NCI-H82 treated with DMSO at 0.1 percent for 48 hours (cell line): ENCODE measurements at regions not wholly inside any gene's neighbourhood (a gene's known extent, or its start where the extent isn't known, plus 50 kb on each side); places are given as distances from the start of the nearest gene placed in this dataset.

ENCODE experiments used
- DNase-seq: peaks from one replicate; lab custom pipeline; 2025; ENCODE audit not compliant: unreplicated experiment; lab: John Stamatoyannopoulos, UW

DNA sequence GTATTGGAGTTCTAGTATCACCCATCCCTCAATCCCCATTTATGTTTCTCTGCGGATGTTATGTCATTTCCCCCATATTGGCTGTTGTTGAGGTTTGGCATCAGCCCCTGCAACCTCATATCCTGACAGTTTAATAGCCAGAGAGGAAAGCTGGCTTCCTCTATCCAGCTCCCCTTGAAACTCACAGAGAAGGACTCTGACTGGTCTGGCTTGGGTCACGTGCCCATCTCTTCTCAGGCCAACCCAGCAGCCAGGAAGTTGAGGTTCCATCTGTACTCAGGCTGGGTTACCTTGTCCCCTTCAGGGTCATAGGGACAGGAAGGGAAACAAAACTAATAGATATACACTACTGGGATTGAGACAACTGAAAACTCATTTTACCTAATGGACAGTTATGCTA is 148.0 kb upstream of the SLC14A2 start:
- DNase-seq: no peak

- no peak for DNase-seq
Measured at GRCh38 chr18:45467945-45468344, 147.3 kb upstream of the SLC14A2 start.

DNA sequence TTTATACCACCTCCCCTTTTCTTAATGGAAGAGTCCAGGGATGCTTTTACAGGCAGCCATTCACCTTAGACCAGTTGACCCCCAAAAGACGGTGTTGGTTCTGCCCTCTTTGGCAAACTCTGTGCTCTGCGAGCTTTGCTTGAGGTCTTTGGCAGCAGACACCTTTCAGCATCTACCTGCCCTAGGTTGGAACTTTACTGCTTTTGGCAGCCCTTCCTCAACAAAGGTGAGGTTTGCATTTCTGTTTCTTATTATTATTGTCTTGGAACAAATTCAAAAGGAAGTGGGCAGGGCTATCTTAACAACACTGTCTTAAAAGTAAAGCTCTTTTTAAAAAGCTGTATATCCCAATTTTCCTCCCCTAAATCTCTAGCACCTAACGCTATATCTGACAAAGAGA is 136.4 kb upstream of the SLC14A2 start:
- DNase-seq: no peak

- DNase-seq: no peak
Measured at GRCh38 chr18:45480219-45481015, 134.9 kb upstream of the SLC14A2 start.

DNA sequence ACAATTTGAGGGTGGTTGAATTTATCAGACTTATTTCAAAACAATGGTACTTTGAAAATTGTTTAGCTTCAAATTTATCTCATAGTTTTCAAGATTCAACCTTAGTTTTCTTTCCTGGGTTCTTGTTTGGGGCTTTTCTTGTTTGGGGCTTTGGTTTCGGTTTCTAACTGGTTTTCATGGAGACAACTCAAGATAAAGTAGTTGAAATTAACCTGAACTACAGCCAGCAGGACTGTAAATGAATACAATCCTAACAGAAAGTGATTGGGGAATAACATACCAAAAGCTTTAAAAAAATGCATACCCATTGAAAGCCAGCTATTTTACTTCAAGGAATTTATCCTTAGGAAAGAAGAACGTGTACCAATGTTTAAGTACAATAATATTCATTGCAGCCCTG is 133.5 kb upstream of the SLC14A2 start:
- no peak for DNase-seq

DNA sequence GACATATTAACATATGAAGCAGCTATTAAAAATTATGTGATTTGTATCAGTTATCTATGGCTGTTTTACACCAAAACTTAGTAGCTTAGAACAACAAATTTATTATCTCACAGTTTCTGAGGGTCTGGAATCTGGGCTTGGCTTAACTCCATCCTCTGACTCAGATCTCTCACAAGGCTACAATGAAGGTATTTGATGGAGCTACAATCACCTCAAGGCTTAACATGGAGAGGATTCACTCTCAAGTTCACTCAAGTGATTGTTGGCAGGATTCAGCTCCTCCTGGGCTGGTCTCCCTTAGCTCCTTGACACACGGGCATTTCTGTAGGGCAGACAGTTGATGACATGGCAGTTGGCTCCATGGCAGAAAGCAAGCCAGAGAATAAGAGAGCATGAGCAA is 133.0 kb upstream of the SLC14A2 start:
- no peak for DNase-seq

DNA sequence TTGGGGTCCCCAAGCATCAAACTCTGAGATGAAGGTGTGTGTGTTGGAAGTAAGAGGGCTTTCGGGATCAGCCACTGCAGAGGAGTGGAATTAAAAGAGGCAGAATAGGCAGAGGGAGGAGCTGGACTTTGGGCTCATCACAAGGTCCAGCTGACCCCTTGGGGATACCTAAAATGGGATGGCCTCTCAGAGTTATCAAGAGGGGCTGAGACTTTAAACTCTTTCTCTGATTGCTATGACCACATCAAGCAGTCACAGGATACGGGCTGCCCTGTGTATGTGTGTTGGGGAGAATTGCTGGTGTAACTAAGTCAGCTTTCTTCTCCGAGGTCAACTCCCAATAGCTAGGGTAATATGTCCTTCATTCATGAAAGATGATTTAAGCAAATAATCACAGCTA is 127.7 kb upstream of the SLC14A2 start:
- DNase-seq: no peak

DNA sequence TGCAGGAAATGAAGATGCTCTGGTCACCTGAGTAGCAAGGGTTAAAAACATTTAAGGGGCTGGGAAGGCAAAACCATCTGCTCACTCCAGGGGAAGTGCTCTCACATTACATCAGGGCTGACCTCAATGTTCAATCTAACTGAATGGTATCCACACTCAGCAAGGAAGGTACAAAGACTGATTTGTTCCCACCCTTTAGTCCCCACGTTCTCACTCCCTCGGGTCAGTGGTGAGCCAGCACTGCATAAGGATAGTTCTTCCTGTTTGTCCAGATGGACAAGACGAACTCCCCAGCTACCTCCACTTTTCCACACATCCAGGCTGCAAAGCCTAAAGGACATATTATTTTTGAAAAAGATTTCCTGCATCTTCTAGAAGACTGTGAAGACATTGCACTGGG is 126.6 kb upstream of the SLC14A2 start:
- no peak for DNase-seq

GRCh38 chr18:45493830-45494229 is 121.4 kb upstream of the SLC14A2 start:
- no peak for DNase-seq

DNA sequence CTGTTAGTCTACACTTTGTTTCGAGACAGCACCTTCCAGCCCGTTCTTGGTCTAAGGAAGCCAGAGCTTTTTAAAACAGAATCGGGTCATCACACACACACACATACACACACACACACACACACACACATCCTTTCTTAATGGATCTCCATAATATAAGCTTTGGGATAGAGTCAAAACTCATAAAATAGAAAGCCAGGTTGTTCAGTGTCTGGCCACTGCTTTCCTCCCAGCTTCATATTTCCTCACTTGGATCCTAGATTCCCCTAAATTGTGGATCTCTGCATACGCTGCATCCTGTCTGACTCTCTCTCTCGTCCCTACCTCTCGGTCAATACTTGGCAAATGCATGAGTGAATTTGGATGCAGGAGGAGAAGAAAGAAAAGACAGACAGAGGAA is 120.5 kb upstream of the SLC14A2 start:
- DNase-seq: no peak

DNA sequence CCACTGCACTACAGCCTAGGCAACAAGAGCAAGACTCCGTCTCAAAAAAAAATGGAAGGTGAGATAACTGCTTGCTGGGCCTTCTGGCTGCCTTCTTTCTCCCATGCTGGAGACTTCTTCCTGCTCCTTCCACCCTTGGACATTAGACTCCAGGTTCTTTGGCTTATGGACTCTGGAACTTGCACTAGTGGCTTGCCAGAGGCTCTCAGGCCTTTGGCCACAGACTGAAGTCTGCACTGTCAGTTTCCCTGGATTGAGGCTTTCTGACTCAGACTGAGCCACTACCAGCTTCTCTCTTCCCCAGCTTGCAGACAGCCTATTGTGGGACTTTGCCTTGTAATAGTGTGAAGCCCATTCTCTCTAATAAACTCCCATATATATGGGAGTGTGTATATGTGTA is 118.5 kb upstream of the SLC14A2 start:
- no peak for DNase-seq

- no peak for DNase-seq
Measured at GRCh38 chr18:45497595-45498286, 117.5 kb upstream of the SLC14A2 start.

DNA sequence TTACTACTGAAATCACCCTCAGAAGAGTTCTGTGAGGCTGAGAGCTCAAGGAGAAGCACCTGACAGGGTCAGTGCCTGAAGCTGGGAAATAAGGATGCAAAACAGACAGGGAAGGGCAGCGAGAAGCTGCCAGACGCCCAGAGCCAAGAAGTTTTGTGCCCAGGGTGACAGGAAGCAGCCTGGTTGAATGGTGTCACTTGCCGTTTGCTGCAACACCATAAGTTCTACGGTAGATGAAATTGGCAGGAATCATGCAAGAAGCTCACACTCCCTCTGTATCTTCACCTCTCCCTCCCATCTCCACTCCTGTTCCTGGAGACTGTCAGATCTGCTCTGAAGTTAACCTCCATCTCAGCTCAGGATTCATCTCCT is 117.0 kb upstream of the SLC14A2 start:
- no peak for DNase-seq

DNA sequence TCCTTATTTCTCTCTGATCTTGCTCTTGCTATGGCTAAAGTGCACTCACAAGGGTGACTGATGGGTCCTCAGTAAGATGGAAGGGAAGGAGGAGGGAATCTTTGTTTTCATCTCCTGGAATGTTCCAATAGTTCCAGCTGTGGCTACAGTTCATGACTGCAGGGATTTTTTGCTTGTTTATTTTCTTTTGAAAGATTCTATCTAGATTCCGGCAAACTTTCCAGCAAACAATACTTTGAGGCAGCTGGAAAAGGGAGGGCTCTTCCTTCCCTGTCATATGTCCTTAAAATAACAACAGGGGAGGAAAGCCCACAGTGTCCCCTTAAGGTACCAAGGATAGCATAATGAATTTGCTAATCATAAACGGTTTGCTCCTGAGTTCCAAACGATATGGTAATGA is 111.3 kb upstream of the SLC14A2 start:
- no peak for DNase-seq

- no peak for DNase-seq
Measured at GRCh38 chr18:45505497-45506206, 109.6 kb upstream of the SLC14A2 start.

DNA sequence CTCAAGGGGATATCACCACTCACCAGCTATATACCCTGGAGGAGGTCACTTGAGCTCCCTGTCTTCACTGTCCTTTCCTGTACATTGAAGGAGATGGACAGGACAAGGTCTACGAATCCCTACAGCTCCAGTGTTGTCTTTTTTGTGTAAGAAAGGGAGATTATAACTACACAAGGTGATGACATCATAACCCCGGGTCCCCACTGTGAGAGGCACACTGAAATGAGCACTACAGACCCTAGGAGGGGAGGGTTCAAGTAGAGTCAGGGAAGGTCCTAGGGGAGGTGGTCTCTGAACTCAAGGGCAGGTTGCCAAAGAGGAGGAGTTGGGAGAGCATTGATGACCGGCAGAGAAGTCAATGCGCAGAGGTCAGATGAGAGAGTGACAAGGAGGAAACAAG is 108.3 kb upstream of the SLC14A2 start:
- no peak for DNase-seq

GRCh38 chr18:45509535-45509934 is 105.7 kb upstream of the SLC14A2 start:
- DNase-seq: no peak

DNA sequence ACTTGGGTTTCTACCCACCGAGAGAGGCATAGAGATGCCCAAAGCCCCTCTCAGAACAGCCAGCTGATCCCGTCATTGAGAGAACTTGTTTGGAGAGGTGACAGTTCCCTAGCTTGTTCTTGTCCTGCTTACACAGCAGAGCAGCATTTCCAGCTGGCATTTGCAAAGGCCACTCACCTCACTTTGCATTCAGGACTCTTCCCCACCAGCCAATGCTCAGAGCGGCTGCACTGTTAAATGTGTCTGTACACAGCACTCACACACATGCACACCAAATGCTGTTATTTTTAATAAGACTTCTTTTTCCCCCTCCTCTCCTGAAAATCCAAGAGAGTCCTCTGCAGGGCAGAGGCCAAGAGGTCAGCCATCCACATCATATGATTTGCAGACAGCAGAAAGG is 104.6 kb upstream of the SLC14A2 start:
- no peak for DNase-seq

- DNase-seq: no peak
Measured at GRCh38 chr18:45512363-45512953, 102.8 kb upstream of the SLC14A2 start.

- DNase-seq: no peak
Measured at GRCh38 chr18:45517181-45517741, 98.0 kb upstream of the SLC14A2 start.
